CD4-positive, alpha-beta T cell treated with Interleukin-1 beta for 1 hour (primary cell): ENCODE measurements at regions not wholly inside any gene's neighbourhood (a gene's known extent, or its start where the extent isn't known, plus 50 kb on each side); places are given as distances from the start of the nearest gene placed in this dataset.

ENCODE experiments used
- DNase-seq, 2 donors: peaks; one replicate each; pipeline ENCODE4 v3.0.0-alpha.2; 2020 to 2022

DNA sequence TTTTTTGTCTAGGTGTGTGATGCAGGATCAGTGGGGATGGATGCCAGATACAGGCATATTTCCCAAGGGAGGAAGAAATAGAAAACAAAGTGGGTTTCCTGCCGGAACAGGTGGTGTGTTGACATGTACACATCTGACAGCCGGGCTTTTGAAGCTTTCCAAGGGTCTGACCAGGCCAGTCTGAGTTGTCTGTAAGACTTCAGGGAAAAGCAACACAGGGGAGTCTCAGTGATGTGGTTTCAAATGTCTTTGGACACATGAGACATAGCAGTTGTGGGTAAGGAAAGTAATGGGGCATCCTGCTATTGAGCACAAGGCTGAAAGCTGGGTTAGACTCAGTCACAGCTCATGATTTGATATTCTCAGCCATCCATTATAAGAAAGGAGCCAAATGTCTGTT is 274.9 kb downstream of the PIK3R1 start:
- DNase-seq = no peak

DNA sequence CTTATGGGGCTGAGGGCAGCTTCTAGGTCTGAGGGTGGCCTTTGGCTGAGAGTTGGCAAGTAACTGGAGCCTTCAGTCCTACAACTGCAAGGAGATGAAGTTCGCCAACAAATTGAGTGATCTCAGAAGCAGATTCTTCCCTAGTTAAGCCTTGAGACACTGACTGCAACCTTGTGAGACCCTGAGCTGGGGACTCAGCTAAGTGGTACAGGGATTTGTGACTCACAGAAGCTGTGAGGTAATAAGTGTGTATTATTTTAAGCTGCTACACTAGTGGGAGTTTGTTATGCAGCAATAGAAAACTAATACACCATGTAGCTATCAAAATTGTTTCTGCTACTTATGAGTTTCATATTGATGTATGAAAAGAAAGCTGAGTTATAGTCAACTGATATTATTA is 279.2 kb downstream of the PIK3R1 start:
- no peak for DNase-seq

DNA sequence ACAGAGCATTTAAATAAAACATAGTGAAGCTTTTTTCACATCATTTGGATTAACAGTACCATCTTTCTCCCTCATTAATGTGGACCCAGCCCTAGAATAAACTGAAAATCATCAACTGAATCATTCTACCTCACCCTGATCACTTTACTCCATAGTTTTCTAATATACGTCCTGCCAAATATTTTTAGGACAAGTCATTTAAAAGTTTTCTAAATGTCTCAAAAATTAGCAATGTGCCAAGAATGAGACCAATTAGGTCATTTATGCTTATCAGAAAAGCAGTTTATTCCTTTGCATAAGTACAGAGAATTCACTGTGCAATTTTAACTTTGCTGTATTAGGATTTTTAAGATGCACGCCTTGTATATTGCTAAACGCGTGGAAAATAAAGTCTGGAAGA is 284.4 kb downstream of the PIK3R1 start:
- no peak for DNase-seq

- no peak for DNase-seq
These were observed 285.3 kb downstream of the PIK3R1 start for GRCh38 chr5:68500813-68501212.

GRCh38 chr5:68502531-68502930 is 287.0 kb downstream of the PIK3R1 start:
- no peak for DNase-seq

DNA sequence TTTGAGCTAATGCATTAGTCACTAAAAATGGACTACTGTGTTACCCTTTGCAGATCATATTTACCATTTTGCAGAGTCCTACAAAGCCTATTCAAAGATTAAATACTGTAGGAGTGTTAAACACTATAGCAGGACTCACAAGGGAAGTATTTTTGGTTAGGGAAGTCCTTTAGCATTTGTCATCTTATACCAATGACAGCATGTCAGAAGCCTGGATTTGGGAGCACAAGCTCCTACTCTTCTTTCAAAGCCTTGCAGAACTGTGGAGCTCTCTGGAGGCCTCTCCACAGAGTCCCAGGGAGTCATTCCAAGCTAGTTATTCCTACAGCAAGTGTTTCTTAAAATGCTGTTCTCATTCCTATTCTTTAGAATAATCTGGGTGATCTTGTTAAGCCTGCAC is 288.8 kb downstream of the PIK3R1 start:
- no peak for DNase-seq

- DNase-seq = no peak
These were observed 290.6 kb downstream of the PIK3R1 start for GRCh38 chr5:68505917-68506860.

DNA sequence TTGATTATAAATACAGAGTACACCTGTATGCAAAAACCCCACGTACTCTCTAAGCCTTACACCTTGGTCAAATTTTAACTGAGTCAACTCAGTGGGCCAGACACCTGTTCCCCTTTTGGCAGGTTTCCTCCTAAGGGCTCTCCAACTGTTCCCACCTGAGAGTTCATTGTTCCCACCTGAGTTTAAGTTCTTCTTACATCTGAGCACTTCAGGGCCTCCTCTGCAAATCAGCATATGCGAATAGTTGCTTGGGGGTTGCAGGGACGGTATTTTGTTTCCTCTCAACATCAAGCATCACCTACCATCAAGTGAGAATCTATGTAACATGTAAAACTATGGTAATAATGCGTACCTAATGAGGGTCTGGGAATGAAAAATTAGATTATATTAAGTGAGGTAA is 300.0 kb downstream of the PIK3R1 start:
- DNase-seq = no peak

DNA sequence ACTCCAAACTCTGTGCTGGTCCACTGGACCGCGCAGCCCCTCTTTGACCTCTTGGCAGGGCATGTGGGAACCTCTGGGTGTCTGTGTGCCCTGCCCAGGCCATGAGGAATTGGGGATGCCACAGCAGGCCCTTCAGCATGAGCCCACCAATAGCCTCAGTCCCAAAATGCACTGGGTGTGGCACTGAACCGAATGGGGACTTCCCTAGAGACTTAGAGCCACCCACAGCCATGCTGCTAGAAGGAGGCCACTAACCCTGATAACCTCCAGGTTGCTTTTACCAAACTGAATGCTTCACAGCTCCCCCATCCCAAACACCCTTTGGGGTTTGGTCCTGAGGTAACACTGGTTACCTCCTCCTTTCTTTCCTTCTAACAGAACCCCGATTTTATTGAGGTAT is 302.7 kb downstream of the PIK3R1 start:
- no peak for DNase-seq

- DNase-seq = no peak
These were observed 303.6 kb downstream of the PIK3R1 start for GRCh38 chr5:68519143-68519542.

DNA sequence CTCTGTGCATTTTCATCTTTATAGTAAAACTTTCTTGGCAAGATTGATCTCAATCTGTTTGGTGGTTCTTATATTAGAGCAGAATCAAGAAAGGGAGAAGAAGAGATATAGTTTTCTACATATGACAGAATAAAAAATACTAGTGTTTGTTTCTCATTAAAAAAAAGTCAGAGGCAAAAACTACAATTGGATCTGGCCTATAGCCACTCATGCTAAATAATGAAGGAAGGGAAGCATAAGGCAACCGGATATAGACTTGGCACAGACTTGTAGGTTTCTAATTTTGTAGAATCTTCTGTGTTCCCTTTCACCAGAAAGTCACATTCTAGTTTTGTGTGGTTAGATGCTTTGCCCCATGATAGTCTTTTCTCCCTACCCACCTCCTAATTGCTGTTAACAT is 306.2 kb downstream of the PIK3R1 start:
- no peak for DNase-seq

DNA sequence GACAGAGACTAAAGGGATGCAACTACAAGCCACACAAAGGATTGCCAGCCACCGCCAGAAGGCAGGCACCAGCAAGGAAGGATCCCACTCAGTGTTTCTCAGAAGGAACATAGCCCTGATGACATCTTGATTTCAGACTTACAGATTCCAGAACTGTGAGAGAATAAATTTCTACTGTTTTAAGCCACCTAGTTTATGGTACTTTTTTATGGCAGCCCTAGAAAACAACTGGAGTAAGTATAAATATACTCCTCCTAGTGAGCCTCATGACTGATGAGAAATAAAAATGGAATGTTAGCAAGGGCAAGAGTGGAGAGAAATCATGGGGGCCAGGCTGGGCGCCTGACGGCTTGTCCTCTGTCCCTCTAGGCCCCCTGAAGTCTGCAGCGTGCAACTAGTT is 307.3 kb downstream of the PIK3R1 start:
- DNase-seq = no peak

GRCh38 chr5:68528821-68529273 is 313.3 kb downstream of the PIK3R1 start:
- DNase-seq = no peak

DNA sequence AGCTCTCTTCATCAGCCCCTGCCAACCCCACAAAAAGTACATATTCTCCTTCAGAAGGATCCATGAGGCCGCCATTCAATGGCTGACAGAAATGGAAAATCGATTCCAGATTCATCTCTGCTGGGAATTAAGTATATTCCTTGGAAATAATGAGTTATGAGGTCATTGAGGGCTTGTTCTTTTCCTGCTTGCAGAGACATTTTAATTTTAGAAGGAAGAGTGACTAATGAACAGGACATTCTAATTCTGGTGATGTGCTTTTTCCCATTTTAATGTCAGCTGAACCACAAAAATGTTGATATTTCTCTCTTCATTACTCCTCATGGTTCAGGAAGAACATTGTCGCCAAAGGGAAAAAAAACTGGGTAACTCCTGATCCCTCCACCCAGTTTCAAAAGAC is 314.0 kb downstream of the PIK3R1 start:
- no peak for DNase-seq

DNA sequence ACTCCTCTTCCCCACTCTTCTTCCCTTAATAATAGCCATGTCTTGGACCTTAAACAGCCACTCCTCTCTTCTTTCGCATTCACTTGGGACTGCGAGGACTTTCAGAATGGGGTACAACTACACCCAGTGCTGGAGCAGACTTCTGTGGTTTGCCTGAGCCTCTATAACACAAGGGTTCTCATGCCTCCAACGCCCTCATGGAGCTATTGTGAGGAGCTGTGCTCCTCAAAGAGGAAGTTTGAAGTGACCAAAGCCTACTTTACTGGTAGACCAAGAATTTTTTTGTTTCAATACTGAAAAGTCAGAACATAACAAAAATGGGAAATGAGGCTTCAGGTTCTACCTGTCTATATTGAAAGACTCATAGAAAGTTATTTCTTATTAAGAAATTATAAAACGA is 316.4 kb downstream of the PIK3R1 start:
- no peak for DNase-seq

- no peak for DNase-seq
These were observed 317.5 kb downstream of the PIK3R1 start for GRCh38 chr5:68533051-68533450.

DNA sequence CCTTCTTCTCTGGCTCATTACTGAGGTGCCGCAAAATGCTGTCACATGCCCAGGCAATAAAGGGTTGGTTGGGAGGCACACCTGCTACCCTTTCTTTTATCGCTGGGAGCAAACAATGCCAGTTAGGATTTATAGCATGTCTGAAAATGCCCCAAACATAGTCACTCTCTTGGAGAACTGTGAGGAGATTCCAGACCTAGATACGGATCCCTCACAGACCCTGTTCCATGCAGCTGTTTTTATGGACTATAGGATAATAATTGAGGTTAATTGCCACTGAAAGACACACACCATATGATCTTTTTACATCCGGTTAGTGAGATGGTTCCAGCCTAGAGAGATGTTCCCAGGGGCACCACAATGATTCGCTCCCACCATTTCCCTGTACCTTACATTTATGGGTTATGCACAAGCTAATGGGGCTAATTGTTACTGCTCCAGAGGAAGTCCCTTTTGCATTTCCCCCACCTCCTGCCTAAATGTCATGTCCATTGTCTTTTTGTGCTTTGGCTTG is 318.1 kb downstream of the PIK3R1 start:
- DNase-seq = no peak

DNA sequence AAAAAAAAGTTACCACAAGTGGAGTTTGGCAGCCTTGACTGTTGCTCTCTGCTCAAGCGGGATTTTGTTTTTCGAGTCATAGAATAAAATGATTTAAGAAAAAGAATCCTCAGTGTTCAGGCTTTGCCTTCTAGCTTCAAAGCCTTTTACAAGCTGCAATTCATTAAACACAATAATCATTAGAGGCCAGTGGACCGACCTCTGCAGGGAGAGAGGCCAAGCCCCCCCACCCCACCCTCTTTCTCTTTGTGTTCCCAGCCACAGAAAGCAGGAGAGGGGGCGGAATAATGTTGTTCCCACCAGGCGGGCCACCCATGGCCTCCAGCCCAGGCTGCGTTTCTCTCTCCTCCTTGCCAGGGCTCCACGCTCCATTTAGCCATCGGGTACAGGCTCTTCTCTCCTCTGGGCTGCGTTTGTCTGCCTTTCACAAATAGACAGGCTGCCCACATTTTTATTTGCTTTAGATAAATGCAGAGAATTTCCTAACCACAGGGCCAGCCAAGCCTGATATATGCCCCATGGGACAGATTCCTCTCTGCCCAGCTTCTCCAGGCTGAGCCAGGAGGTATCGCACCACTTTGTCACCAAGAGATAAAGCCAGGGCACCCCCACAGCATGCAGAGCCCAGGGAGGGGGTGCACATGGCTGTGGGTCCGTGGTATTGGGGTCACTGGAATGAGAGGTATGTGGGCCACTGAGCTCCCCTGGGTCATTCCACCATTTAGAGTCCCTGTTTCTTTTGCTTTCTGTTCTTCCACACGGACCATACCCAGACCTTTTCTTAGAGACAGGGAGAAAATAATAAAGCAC is 318.8 kb downstream of the PIK3R1 start:
- DNase-seq = no peak

DNA sequence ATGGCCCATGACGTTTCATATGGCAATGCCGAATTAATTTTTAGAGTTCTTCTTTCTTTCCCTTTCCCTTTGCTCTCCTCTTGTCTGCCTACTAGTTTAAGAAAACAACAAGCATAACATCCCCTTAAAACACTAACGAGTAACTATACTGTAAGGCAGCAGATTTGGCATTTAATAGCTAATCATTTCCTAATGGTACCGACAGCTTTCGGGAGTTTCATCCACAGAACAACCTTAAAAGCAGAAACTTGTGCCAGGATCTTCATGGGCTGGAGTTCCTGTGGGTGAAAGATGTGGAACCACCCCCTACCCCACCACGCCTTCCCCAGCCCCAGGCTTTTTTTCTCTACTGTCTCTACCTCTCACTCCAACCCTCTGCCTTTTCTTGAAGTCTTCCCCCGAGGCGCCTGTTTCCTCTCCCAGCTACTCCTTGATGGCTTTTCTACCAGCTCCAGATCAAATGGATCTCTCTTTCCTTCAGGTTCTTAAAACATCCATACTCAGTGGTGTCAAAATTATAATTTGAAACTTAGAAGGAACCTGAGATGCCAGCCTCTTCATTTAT is 319.5 kb downstream of the PIK3R1 start:
- DNase-seq = no peak

GRCh38 chr5:68538814-68539420 is 323.4 kb downstream of the PIK3R1 start:
- DNase-seq = no peak

- no peak for DNase-seq
These were observed 325.4 kb downstream of the PIK3R1 start for GRCh38 chr5:68540798-68541590.

GRCh38 chr5:68542207-68542606 is 326.7 kb downstream of the PIK3R1 start:
- DNase-seq = no peak
